Fibroblast of skin of scalp (primary cell): ENCODE measurements at regions not wholly inside any gene's neighbourhood (a gene's known extent, or its start where the extent isn't known, plus 50 kb on each side); places are given as distances from the start of the nearest gene placed in this dataset.

Experiments
- DNase-seq: peaks from one replicate; pipeline ENCODE4 v3.0.0-alpha.2; 2013

- no peak for DNase-seq
Measured at GRCh38 chr4:157502656-157503055, 282.1 kb downstream of the GRIA2 start.

GRCh38 chr4:157459785-157460184 lies 239.3 kb downstream of the GRIA2 start:
- DNase-seq, result no peak

- DNase-seq, result no peak
Measured at GRCh38 chr4:157447195-157447594, 226.7 kb downstream of the GRIA2 start.

GRCh38 chr4:157444014-157444413 lies 223.5 kb downstream of the GRIA2 start:
- DNase-seq, result no peak

GRCh38 chr4:157443537-157443936 lies 223.0 kb downstream of the GRIA2 start:
- DNase-seq, result no peak

GRCh38 chr4:157425897-157426296 lies 205.4 kb downstream of the GRIA2 start:
- no peak for DNase-seq

GRCh38 chr4:157423526-157424020 lies 203.0 kb downstream of the GRIA2 start:
- DNase-seq, result no peak

GRCh38 chr4:157421365-157421764 lies 200.8 kb downstream of the GRIA2 start:
- no peak for DNase-seq
